ENCODE measurements at regions not wholly inside any gene's neighbourhood (a gene's known extent, or its start where the extent isn't known, plus 50 kb on each side); places are given as distances from the start of the nearest gene placed in this dataset.

DNA sequence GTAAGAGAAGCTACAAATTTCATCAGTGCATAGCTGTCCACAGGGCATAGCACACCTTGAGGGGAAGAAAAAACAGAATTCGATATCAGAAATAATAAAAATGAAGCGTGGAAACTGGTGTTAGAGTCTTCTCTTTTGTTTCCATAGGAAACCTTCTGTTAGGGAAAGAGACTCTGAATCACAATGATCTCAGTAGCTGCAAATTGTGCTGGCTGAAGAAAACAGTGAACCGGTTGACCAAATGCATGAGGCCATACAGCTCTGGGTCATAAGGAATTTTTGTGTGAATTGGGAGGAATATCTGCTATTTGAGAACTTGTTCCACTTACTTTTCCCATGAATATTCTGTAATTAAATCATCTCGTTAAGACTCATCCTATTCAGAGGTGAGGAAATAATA is 580.2 kb upstream of the NECTIN3 start:
- Mint-ChIP-seq H3K4me3 (no peak overlapping the region), H3K9me3 (peaks cover 28% of the 10 kb centered on the region), H3K36me3 (peaks cover 5% of the 10 kb centered on the region), H3K4me1 (peaks cover 9% of the 10 kb centered on the region), H3K27ac (no peak overlapping the region), H3K27me3 (ENCODE audit: low read depth) (no peaks in the 10 kb centered on the region)
- no peak for DNase-seq (ENCODE audit: low spot score in 2 of 2, unreplicated experiment in 2 of 2)
- TF ChIP-seq, protein P1, sequence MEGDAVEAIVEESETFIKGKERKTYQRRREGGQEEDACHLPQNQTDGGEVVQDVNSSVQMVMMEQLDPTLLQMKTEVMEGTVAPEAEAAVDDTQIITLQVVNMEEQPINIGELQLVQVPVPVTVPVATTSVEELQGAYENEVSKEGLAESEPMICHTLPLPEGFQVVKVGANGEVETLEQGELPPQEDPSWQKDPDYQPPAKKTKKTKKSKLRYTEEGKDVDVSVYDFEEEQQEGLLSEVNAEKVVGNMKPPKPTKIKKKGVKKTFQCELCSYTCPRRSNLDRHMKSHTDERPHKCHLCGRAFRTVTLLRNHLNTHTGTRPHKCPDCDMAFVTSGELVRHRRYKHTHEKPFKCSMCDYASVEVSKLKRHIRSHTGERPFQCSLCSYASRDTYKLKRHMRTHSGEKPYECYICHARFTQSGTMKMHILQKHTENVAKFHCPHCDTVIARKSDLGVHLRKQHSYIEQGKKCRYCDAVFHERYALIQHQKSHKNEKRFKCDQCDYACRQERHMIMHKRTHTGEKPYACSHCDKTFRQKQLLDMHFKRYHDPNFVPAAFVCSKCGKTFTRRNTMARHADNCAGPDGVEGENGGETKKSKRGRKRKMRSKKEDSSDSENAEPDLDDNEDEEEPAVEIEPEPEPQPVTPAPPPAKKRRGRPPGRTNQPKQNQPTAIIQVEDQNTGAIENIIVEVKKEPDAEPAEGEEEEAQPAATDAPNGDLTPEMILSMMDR (IDR thresholded peaks at IDR 0.05; ENCODE audit: unreplicated experiment), result no peak

DNA sequence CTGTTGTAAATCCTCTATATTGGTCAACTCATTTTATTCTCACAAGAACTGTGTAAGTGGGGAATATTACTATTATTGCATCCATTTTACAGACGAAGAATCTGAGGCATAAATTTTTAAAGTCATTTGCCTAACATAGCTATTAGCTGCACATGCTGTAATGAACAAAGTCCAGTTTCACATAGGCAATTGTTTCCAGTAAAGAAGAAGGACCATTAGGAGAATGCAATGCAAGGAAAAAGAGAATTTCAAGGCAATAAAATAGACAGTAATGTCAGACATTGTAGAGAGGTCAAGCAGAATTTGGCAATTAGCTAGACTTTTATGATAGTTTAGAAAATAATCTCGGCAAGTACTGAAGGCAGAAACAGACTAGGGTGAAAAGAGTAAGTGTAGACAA is 578.7 kb upstream of the NECTIN3 start:
- Mint-ChIP-seq H3K4me1 (peaks cover 10% of the 10 kb centered on the region), H3K36me3 (peaks cover 2% of the 10 kb centered on the region), H3K4me3 (no peak overlapping the region), H3K27me3 (ENCODE audit: low read depth) (no peaks in the 10 kb centered on the region), H3K9me3 (peaks cover 14% of the 10 kb centered on the region), H3K27ac (no peak overlapping the region)
- no peak for DNase-seq (ENCODE audit: low spot score in 2 of 2, unreplicated experiment in 2 of 2)
- TF ChIP-seq, protein P1 (IDR thresholded peaks at IDR 0.05; ENCODE audit: unreplicated experiment), result no peak

DNA sequence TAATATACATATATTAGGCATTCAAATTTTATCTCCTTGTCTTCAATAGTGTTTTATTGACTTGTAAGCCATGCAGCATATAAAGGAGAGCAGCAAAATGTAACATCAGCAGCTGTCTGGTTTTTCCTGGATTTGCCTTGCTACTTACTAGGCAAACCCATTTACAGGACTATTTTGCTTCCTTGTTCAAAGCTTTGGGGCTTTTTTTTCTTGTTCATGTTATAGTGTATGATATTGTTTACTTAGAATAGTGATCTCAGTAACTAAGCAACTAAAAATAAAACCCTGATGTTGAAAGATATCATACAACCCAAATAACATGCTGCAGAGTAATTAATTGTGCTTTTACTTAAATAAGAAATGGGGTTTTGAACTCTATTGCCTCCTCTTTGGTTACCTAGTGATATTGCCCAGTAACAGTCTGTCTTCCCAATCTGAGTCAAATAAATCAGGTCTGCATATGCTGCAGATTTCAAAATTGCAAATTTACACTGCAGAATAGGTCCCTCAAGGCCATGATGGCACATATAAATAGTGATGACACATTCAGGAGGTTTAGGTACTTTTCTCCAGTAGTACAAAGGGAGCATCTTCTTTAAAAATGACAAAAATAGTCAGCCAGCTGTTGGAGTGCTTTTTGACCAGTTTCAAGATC is 578.1 kb upstream of the NECTIN3 start:
- Mint-ChIP-seq H3K27me3 (ENCODE audit: low read depth) (no peaks in the 10 kb centered on the region), H3K4me3 (no peak overlapping the region), H3K27ac (no peak overlapping the region), H3K9me3 (peaks cover 8% of the 10 kb centered on the region), H3K36me3 (no peaks in the 10 kb centered on the region), H3K4me1 (peaks cover 15% of the 10 kb centered on the region)
- TF ChIP-seq, protein P1 (IDR thresholded peaks at IDR 0.05; ENCODE audit: unreplicated experiment), result no peak
- DNase-seq (ENCODE audit: low spot score in 2 of 2, unreplicated experiment in 2 of 2), result no peak

DNA sequence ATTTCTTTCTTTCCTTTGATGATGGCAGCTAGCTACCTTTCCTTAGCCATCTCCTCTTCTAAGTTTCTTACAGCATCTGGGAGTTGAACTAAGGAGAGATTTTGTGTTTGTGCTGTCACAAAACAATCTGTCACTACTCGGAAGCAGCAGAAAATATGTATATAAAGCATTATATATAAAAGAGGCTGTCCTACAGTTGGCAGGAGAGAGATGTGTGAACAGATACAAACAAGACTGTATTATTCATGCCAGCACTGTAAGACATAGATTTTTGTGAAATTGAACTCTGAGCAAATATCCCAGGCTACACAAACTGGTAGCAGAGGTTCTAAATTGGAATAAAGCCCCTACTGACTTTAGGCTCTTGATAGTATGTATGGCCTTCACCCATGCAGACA is 577.5 kb upstream of the NECTIN3 start:
- H3K4me3 Mint-ChIP-seq, result no peak overlapping the region
- no peaks in the 10 kb centered on the region for H3K27me3 Mint-ChIP-seq (ENCODE audit: low read depth)
- no peak for DNase-seq (ENCODE audit: low spot score in 2 of 2, unreplicated experiment in 2 of 2)

DNA sequence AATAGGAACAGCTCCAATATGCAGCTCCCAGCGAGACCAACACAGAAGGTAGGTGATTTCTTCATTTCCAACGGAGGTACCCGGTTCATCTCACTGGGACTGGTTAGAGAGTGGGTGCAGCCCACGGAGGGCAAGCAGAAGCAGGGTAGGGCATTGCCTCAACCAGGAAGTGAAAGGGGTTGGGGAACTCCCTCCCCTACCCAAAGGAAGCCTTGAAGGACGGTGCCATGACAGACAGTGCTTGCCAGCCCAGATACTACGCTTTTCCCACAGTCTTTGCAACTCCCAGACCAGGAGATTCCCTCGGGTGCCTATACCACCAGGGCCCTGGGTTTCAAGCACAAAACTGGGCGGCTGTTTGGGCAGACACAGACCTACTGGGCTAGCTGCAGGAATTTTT is 576.9 kb upstream of the NECTIN3 start:
- peaks cover 6% of the 10 kb centered on the region for H3K9me3 Mint-ChIP-seq
- peaks cover 15% of the 10 kb centered on the region for H3K4me1 Mint-ChIP-seq
- H3K27me3 Mint-ChIP-seq (ENCODE audit: low read depth), result no peaks in the 10 kb centered on the region
- no peaks in the 10 kb centered on the region for H3K36me3 Mint-ChIP-seq
- no peak overlapping the region for H3K4me3 Mint-ChIP-seq
- no peak overlapping the region for H3K27ac Mint-ChIP-seq
- TF ChIP-seq, protein P1 (IDR thresholded peaks at IDR 0.05; ENCODE audit: unreplicated experiment), result no peak
- no peak for DNase-seq (ENCODE audit: low spot score in 2 of 2, unreplicated experiment in 2 of 2)

More for the DNA sequence above, 577.5 kb upstream of the NECTIN3 start:
- Mint-ChIP-seq H3K9me3 (peaks cover 6% of the 10 kb centered on the region), H3K4me1 (peaks cover 15% of the 10 kb centered on the region), H3K36me3 (no peaks in the 10 kb centered on the region), H3K27ac (no peak overlapping the region)
- TF ChIP-seq, protein P1 (IDR thresholded peaks at IDR 0.05; ENCODE audit: unreplicated experiment), result no peak
